Fibroblast of skin of left biceps (primary cell): ENCODE measurements at regions not wholly inside any gene's neighbourhood (a gene's known extent, or its start where the extent isn't known, plus 50 kb on each side); places are given as distances from the start of the nearest gene placed in this dataset.

Experiments used
- DNase-seq, 2 experiments: peaks; one replicate each; pipeline ENCODE4 v3.0.0-alpha.2; 2013; ENCODE audit warnings: low read depth in 2 of 2

DNA sequence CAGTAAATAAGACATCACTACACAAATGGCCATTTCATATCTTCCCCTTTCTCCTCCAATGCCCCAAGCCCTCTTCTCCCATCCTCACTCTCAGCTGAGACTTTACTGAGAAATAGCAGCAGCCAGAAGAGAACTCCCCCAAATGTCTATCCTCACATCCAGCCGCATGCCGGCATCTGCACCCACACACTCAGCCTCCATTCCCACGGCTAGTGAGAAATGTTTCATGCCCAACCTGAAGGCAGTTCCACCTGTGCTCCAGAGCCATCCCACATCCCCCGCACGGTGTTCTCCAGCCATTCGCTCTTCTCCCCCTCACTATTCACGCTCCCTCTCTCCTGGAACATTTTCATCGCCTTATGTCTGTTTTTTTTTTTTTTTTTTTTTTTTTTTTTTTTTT is 208.7 kb upstream of the DIO3 start:
- DNase-seq = no peak

DNA sequence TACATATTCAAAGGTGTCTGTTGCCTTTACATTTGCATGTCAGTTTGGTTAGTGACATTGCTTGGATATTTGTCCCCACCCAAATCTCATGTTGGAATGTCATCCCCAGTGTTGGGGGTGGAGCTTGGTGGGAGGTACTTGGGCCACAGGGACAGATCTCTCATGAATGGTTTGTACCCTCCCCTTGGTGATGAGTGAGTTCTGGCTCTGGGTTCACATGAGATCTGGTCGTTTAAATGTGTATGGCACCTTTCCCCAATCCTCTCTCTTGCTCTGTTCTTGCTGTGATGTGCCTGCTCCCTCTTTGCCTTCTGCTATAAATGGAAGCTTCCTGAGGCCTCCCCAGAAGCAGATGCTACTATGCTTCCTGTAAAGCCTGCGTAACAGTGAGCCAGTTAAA is 207.9 kb upstream of the DIO3 start:
- no peak for DNase-seq

GRCh38 chr14:101354726-101355125 is 206.6 kb upstream of the DIO3 start:
- DNase-seq = no peak

GRCh38 chr14:101355284-101355683 is 206.0 kb upstream of the DIO3 start:
- DNase-seq = no peak

DNA sequence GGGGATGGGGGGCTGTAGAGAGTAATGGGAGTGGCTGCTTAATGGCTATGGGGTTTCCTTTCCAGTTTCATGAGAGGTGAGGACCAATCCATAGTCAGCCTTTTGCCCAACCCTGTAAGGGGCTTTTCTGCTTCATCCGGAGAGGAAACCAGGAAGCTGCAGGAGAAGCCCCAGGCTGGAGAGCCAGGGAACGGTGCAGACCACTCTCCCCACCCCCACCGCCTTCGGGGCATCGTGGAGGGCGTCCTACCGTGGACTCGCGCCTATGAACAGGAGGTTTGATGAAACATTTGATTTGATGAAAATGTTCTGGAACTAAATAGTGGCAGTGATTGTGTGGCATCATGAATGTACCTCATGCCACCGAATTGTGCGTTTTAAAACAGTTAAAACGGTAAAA is 204.3 kb upstream of the DIO3 start:
- no peak for DNase-seq

DNA sequence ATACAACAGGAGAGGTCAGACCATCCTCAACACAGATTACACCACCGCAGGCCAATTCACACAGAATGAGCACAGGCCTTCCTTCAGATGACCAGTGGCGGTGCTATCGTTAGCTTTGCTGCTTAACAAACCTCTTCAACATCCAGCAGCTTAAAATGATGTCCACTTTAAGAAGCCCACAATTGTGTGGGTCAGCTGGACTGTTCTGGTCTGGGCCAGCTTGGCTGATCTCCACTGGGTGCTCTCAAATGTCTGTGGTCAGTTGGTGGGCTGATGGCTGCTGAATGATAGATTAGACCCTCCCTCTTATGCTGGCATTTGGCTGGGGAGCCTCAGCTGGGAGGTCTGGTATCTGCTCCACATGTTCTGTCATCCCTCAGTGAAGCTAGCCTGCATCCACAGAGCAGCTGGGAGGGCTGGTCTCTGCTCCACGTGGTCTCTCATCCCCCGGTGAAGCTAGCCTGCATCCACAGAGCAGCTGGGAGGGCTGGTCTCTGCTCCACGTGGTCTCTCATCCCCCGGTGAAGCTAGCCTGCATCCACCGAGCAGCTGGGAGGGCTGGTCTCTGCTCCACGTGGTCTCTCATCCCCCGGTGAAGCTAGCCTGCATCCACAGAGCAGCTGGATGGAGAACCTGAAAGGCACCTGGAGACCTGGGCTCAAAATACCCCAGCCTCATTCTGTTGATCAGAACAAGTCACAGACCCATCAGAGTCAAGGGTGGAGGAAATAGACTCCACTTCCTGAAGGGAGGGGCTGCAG is 203.6 kb upstream of the DIO3 start:
- no peak for DNase-seq

GRCh38 chr14:101358320-101359125 is 202.8 kb upstream of the DIO3 start:
- DNase-seq = no peak

- DNase-seq = no peak
Measured at GRCh38 chr14:101359221-101360053, 201.9 kb upstream of the DIO3 start.

DNA sequence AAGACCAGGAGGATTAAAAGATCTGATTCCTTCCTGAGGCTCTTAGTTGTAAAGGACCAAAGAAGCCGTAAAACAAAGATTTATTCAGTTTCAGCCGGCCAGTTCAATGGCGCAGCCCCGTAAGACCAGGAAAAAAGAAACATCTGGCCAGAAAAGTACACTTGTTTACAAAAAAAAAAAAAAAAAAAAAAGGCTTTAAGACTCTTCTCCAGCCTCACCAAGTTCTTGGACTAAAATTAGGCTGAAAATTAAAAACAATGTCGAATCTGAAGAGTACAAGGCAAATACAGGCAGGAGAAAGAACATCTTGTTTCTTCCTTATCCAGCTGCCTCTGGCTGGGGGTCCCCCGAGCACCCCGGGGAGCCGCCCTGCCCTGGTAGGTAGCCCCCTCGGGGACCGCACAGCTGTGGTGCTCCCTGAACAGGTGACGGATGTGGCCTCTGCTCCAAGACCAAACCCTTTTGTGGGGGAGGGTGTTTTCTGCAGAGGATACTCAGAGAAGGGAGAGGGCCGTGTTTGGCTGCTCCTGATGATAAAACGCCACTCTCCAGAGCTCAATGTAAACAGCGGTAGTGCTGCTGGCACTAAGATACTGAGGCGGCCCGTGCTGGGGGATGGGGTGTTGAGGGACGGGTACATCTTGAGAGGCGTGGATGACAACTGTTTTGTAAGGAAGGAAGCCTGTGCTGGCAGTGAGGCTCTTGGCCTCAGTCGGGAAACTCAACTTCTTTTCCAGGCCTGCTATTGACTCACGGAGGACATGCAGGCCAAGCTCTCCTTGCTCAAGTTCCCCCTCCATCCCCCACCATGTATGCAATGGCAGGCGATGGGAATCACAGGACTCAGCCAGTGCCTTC is 201.0 kb upstream of the DIO3 start:
- no peak for DNase-seq

- DNase-seq = no peak
Measured at GRCh38 chr14:101361044-101361443, 200.3 kb upstream of the DIO3 start.

DNA sequence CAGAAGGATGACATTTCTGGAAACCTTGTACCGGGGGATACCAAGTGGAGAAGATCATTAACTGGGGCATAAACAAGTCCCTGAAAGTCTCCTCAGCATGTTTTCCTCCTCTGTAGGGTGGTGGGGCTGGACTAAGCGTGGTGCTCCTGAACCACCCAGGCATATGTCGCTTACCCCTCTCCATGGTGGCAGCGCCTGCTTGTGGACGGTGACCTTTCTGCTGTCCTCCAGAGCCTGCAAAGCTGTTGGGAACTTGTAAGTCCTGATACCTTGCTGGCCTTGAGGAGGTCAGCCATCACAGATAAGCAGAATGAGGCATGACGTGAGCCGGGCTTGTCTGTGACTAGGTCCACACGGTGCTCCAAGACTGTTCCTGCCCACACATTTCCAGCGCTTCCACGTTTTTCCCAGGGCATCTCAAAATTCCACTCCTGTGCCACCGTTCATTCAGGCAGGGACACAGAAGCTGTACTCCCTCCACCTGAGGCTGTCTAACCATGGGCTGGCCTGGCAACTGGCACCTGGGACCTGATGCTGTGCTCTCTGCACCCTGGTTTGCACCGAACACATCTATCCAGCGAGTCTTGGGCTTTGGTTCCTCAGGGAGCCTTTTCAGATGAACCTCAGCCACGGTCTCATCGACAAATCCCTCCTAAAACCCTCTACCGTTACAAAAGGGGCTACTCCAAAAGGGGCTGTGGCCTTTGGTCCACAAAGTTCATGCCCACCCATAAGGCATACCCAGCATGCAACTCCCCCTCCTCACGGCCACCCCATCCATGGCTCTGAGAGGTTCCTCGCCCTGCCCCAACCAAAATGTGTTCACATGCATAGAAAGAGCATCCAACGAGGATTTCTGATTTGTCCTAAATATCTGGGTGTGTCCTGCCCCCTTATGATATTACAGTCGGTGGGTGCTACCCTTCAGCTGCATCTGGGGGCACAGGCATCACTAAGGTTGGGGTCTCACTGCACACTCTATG is 199.6 kb upstream of the DIO3 start:
- no peak for DNase-seq

DNA sequence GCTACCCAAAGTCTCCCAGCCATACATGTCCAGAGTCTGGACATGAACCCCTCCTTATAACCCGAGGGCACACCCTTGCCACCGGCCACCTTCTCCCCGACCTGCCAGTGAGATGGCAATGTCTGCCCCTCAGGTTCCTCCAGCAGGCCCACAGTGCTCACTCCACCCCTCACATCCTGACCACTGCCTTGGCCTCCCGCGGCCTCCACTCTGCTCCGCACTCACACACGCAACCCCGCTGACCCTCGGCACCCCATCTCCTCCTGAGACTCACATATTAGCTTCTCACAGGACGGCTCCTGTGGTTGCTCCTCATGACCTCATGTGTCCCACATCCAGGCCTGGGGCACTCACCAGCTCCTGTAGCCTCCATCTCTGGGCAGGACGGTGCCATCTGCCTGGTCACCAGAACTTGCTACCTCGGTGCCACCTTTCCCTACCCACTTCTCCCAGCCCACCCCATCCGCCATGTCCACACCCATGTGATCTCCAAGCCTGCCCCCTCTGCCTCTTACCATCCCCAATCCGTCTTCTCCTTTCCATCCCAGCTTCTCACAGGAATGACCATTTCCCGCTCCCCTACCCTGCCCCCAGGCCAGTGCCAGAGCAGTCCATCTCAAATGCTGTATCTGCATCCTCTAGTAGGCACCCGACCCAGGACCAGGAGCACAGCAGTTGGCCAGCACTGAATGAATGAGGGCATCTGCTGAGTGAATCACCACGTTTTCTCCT is 198.6 kb upstream of the DIO3 start:
- no peak for DNase-seq

DNA sequence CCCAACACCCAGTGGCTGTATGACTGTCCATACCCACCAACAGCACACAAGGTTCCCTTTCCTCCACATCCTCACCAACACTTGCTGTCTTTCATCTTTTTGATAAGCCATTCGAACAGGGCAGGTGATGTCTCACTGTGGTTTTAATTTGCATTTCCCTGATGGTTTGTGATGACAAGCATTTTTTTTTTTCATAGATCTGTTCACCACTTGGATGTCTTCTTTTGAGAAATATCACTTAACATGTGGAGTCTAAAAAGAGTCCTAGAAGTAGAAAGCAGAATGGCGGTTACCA is 198.1 kb upstream of the DIO3 start:
- no peak for DNase-seq

DNA sequence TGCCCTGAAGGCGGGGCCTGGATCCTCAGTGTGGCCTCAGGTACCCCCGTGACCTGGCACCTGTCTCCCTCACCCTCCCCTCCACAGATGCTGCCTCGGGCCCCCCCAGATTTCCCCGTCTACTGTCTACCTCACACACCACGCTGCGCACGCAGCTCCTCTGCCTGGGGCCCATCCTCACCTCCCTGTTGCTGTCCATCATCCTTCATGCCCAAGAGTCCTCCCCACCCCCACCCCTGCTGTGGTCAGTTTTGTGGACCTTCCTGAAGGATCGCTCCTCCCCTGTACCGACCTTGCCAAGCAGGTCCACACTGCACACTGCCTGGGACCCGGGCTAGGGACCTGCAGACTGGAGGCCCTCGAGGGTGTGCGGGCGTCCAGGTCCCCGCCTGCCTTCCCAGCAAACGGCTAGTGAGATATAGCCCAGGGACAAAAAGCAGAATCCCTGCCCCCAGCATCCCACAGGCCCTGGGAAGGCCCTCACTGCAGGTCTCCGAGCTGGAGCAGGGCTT is 197.4 kb upstream of the DIO3 start:
- DNase-seq = no peak

GRCh38 chr14:101364503-101365328 is 196.6 kb upstream of the DIO3 start:
- no peak for DNase-seq

DNA sequence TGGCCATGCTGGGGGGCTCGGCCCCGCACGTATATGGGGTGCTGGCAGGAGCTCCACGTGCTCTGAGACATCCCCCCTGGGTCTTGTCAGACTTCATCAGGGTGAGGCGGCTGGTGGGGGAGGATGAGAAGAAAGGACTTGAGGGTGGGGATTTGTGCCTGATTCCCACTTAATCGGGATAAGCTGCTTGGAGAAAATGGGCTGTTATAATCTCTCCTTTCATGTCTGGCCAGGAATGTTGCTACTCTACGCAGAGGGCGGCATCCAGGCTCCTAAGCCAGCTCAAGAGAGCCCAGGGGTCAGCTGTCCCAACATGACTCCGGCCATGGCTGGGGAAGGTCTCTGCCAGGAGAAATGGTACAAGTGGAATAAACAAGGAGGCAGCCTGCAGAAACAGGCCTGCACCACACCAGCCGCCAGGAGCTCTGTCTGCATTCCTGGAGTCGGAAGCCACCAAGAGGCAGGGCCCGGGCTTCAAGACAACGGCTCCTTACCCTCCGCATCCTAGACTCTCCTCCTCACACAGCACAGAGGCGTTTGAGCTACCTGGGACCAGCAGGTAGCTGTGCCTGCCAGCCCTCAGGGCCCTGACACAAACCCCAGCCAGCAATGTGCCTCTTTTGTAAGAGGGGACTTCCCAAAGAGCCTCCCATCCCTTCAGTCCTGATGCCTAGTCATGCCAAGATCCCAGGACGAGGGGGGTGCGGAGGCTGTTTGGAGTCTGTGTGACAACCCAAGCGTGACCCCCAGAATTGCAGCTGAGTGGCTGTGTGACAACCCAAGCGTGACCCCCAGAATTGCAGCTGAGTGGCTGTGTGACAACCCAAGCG is 195.8 kb upstream of the DIO3 start:
- no peak for DNase-seq

- no peak for DNase-seq
Measured at GRCh38 chr14:101367421-101368261, 193.7 kb upstream of the DIO3 start.
